Heart right ventricle (tissue), 16 donors: ENCODE measurements at regions not wholly inside any gene's neighbourhood (a gene's known extent, or its start where the extent isn't known, plus 50 kb on each side); places are given as distances from the start of the nearest gene placed in this dataset.

Experiments used
- ATAC-seq, 8 donors: fragments of 200-7000 bp; cut with Tn5 transposase; one replicate each; pipeline ENCODE4 v1.9.1; 2020; ENCODE audit warnings: mild to moderate bottlenecking in 8 of 8, moderate library complexity in 8 of 8, moderate number of reproducible peaks in 1 of 8
- DNase-seq, 2 donors: peaks; one replicate each; pipeline ENCODE4 v3.0.0-alpha.2; 2020
- H3K27ac ChIP-seq, 10 donors: fragments of 200-600 bp; sonication (generic) in 2 of 10; one replicate each; pipeline versions ENCODE4 v1.5.0 to v1.8.0; 2020 to 2022; ENCODE audit warnings: mild to moderate bottlenecking in 3 of 10
- H3K27me3 ChIP-seq, 7 donors: fragments of 200-600 bp; one replicate each; pipeline ENCODE4 v1.8.0; 2021 to 2022; ENCODE audit warnings: mild to moderate bottlenecking in 2 of 7
- H3K36me3 ChIP-seq, 9 donors: fragments of 200-600 bp; sonication (generic) in 1 of 9; one replicate each; pipeline versions ENCODE4 v1.5.0 to v1.8.0; 2020 to 2022; ENCODE audit warnings: mild to moderate bottlenecking in 2 of 9
- H3K4me1 ChIP-seq, 9 donors: fragments of 200-600 bp; sonication (generic) in 1 of 9; one replicate each; pipeline versions ENCODE4 v1.5.0 to v1.8.0; 2020 to 2022; ENCODE audit warnings: mild to moderate bottlenecking in 4 of 9
- H3K4me3 ChIP-seq, 10 donors: fragments of 200-600 bp; sonication (generic) in 2 of 10; one replicate each; pipeline versions ENCODE4 v1.5.0 to v1.8.0; 2020 to 2022; ENCODE audit warnings: mild to moderate bottlenecking in 7 of 10, moderate library complexity in 2 of 10
- H3K9me3 ChIP-seq, 11 donors: fragments of 200-600 bp in 10 of 11; sonication (generic) in 2 of 11; one replicate each; pipeline versions ENCODE4 v1.5.0 to v1.8.0; 2013 to 2022; ENCODE audit warnings: mild to moderate bottlenecking in 2 of 11, control low read depth in 1 of 11, moderate library complexity in 1 of 11
- WGBS, 2 donors: extraction: QIAGEN DNeasy Blood & Tissue Kit; methylation state at CpG; one replicate each; pipeline ENCODE4 v1.1.7; 2013; ENCODE audit warnings: inconsistent platforms in 1 of 2; 5-methylcytosine and 5-hydroxymethylcytosine counted together
- intact Hi-C, 10 donors: fragments of 100-400 bp; cut with DNase I; formaldehyde crosslinking; loops; one replicate each; pipeline versions ENCODE4 v1.11.1 to v1.14.2; 2022
- TF ChIP-seq, protein P1 (sequence below), 9 donors: fragments of 200-600 bp; sonication (generic) in 2 of 9; IDR thresholded peaks; one replicate each; pipeline versions ENCODE4 v1.5.0 to v1.8.0; 2021 to 2022; ENCODE audit warnings: antibody characterized with exemption in 9 of 9, mild to moderate bottlenecking in 5 of 9, moderate library complexity in 1 of 9
- donor health status: Arrhythmogenic right ventricular cardiomyopathy.
- donor health status: ischemic (EF 13 %, LVEDD 7.1; RV severe dilation, severe dysfunction).
- donor health status: healthy with polysubstance abuse.
- donor health status: DM: no; HTN: yes; CAD: no.
- donor health status: DM: no; HTN: no; CAD: no.
- donor health status: ischemic (EF 25% LVEDD 6.9; RV normal size, moderate dysfunction).
- donor health status: ischemic (EF 25% LVEDD 5.7; RV mildly dilated, moderate dysfunction).
- donor health status: healthy.
- donor health status: DM: yes; HTN: yes; CAD: no.
- donor health status: Ischemic cardiomyopathy.
- donor health status: ischemic (EF 35%, LVEDD 5.7; RV mildly dilated, moderate dysfunction).
- donor health status: nonischemic (EF 11% LVEDD 7.7; RV severe dilation, severe dysfunction).
- donor health status: DM: yes; HTN: yes; CAD: no.
- donor health status: PGD.
- donor health status: ischemic (EF 29% LVEDD 5.4; RV normal size, mild dysfunction).
- donor health status: nonischemic (EF 23%, LVEDD 6.1; RV moderate dilation, normal function).

DNA sequence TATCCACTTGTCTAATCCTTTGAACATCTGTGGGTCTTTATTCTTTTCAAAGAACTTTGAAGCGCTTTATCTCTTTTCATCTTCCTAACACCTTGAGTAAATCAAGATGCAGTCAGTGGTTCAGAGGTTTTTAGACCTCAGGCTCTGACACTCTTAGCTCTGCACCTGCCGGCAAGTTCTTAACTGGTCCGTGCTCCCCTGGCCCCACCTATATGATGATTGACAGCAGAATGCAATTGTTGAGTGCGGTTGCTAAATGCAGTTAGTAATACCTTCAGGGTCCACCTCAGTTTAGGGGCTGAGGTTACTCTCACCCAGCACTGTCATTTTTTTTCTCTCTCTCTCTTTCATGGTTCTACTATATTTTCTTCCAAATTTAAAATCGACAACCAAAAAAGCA is 854.2 kb upstream of the AUTS2 start:
- H3K9me3 ChIP-seq = no peaks in the 10 kb centered on the region
- DNase-seq (no peak), ATAC-seq (no peak)
- no peak overlapping the region for H3K4me3 ChIP-seq
- peaks cover 0 to 21% (median 0%) of the 10 kb centered on the region in 7 donors for H3K27me3 ChIP-seq
- TF ChIP-seq, protein P1, sequence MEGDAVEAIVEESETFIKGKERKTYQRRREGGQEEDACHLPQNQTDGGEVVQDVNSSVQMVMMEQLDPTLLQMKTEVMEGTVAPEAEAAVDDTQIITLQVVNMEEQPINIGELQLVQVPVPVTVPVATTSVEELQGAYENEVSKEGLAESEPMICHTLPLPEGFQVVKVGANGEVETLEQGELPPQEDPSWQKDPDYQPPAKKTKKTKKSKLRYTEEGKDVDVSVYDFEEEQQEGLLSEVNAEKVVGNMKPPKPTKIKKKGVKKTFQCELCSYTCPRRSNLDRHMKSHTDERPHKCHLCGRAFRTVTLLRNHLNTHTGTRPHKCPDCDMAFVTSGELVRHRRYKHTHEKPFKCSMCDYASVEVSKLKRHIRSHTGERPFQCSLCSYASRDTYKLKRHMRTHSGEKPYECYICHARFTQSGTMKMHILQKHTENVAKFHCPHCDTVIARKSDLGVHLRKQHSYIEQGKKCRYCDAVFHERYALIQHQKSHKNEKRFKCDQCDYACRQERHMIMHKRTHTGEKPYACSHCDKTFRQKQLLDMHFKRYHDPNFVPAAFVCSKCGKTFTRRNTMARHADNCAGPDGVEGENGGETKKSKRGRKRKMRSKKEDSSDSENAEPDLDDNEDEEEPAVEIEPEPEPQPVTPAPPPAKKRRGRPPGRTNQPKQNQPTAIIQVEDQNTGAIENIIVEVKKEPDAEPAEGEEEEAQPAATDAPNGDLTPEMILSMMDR (IDR thresholded peaks at IDR 0.05) = no peak
- no peaks in the 10 kb centered on the region for H3K36me3 ChIP-seq
- no peak overlapping the region for H3K27ac ChIP-seq
- no peaks in the 10 kb centered on the region for H3K4me1 ChIP-seq
- 88% methylated on average over 5 of the region's 5 CpGs for WGBS, 2 donors
- intact Hi-C loops = no loop called here

DNA sequence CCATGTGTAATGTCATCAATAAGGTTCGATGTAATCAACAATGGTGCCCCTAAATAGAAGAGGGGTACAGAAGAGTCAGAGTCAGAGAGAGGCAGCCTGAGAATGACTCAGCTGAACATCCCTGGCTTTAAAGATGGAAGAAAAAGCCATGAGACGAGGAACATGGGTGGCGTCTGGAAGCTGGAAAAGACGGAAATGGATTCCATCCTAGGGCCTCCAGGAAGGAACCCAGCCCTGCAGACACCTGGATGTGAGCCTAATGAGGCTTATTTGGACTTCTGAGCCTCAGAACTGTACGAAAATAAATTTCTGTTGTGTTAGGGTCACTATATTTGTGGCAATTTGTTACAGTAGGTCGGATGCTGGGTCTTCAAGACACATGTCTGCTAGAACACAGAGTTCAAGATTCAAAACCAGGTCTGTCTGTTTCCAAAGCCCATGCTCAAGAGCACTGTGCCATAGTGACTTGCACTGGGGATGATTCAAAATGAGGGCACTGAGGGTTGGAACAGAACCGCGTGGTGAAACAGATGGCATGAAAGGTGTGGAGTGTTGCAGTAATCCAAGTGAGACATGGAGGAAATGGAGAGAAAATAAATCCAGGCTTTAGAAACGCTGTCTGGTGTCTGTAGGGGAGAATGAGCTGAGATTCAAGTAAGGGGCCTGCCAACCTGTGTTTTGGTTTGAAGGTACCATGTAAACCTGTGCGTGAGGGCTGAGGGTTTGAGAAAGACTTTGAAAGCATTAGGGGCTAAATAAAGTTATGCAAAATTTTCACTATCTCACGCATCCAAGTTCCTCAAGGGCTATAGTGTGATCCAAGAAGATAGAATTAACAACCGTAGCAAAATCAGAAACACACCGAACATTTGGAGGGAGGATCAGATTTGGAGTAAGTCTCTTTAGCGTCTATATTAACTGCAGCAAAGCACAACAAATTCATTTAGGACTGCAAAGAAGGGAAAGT is 849.1 kb upstream of the AUTS2 start:
- H3K27me3 ChIP-seq = peaks cover 0 to 20% (median 0%) of the 10 kb centered on the region in 7 donors
- no peak overlapping the region for H3K27ac ChIP-seq
- H3K4me3 ChIP-seq = no peak overlapping the region
- no peaks in the 10 kb centered on the region for H3K9me3 ChIP-seq
- TF ChIP-seq, protein P1 (IDR thresholded peaks at IDR 0.05) = no peak
- ATAC-seq (no peak), DNase-seq (no peak)
- WGBS, 2 donors = 81 to 85% methylated on average over 14 of the region's 14 CpGs
- H3K36me3 ChIP-seq = no peaks in the 10 kb centered on the region
- intact Hi-C loops = no loop called here
- H3K4me1 ChIP-seq = no peaks in the 10 kb centered on the region

DNA sequence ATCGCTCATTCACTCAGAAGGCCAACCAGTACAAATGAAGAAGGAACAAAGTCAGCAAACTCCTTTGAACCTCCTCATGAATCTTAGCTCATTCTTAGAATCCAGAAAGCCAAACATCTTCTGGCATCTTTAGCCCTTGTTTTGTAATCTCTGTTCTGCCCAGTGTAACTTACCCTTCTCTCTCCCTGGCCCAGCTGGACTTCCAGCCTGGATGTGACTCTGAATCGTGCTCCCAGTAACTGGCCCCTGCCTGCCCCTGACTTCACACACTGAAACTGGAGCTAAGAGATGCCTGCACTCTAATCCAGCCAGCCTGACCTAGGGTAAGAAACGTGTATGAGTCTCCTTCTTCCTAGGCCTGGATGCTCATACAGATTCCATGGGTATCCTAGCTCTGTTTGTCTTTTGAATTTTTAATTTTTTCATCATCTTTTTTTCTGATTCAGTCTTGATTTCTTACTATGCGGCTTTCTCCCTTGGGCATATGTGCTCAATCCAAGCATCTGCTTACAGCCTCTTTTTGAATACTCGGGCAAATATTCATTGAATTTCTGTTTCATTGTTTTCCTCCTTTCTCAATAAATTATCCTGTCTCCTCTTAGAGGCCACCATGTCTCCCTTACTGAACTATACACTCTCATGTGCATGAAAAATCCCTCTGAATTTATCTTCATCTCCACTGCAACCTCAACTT is 845.6 kb upstream of the AUTS2 start:
- 72 to 87% methylated on average over 5 of the region's 5 CpGs for whole genome bisulfite sequencing, 2 donors
- Histone ChIP-seq H3K27me3 (peaks cover 0 to 17% (median 4%) of the 10 kb centered on the region in 7 donors), H3K4me1 (no peaks in the 10 kb centered on the region), H3K27ac (no peak overlapping the region), H3K4me3 (no peak overlapping the region), H3K36me3 (no peaks in the 10 kb centered on the region), H3K9me3 (no peaks in the 10 kb centered on the region)
- intact Hi-C loops = no loop called here
- ATAC-seq (peak in 1 of 8 donors; percentile 79), DNase-seq (no peak)
- TF ChIP-seq, protein P1 (IDR thresholded peaks at IDR 0.05) = no peak

DNA sequence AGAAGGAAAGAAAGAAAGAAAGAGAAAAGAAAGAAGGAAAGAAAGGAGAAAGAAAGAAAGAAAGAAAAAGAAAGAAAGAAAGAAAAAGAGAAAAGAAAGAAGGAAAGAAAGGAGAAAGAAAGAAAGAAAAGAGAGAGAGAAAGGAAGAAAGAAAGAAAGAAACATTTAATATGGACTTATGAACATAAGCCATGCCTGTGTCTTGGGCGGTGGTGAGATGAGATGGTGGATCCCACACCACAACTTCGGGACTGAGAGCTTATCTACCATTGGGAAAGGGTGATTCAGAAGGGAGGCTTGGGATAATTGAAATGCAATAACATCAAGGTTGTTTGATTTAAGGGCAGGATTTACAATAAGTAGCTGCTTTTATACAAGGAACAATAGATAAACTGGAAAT is 843.9 kb upstream of the AUTS2 start:
- 94 to 95% methylated on average over 2 of the region's 2 CpGs for WGBS, 2 donors
- no peak for ATAC-seq
- intact Hi-C loops = no loop called here

More for the DNA sequence above, 843.9 kb upstream of the AUTS2 start:
- H3K4me3 ChIP-seq = no peak overlapping the region
- H3K4me1 ChIP-seq = no peaks in the 10 kb centered on the region
- DNase-seq = no peak
- no peak overlapping the region for H3K27ac ChIP-seq
- TF ChIP-seq, protein P1 (IDR thresholded peaks at IDR 0.05) = no peak
- no peaks in the 10 kb centered on the region for H3K36me3 ChIP-seq
- peaks cover 0 to 10% (median 1%) of the 10 kb centered on the region in 7 donors for H3K27me3 ChIP-seq
- no peaks in the 10 kb centered on the region for H3K9me3 ChIP-seq
